Esophagus (tissue), 2 donors: ENCODE measurements at regions not wholly inside any gene's neighbourhood (a gene's known extent, or its start where the extent isn't known, plus 50 kb on each side); places are given as distances from the start of the nearest gene placed in this dataset.
"Not testable (repeated sequence)": the region's sequence is repeated elsewhere in the genome, so short reads cannot be mapped to it uniquely, and the experiment has no call there.

ENCODE experiments used
- H3K27ac ChIP-seq, 2 donors: one replicate each; pipeline ENCODE4 v1.5.1; 2013; ENCODE audit warnings: low read depth in 2 of 2, mild to moderate bottlenecking in 2 of 2, inconsistent platforms in 1 of 2, low read length in 1 of 2, moderate library complexity in 1 of 2
- H3K27me3 ChIP-seq, 2 donors: one replicate each; pipeline ENCODE4 v1.6.1; 2013; ENCODE audit warnings: low read length in 2 of 2, control low read depth in 1 of 2, mild to moderate bottlenecking in 1 of 2; ENCODE audit not compliant: insufficient read depth in 2 of 2, control insufficient read depth in 1 of 2
- H3K36me3 ChIP-seq, 2 donors: one replicate each; pipeline ENCODE4 v1.6.1; 2013; ENCODE audit warnings: low read length in 1 of 2; ENCODE audit not compliant: control insufficient read depth in 2 of 2, insufficient read depth in 2 of 2
- H3K4me1 ChIP-seq, 2 donors: one replicate each; pipeline ENCODE4 v1.6.1; 2013; ENCODE audit warnings: low read length in 1 of 2; ENCODE audit not compliant: control insufficient read depth in 2 of 2, insufficient read depth in 2 of 2
- H3K4me3 ChIP-seq, 2 donors: one replicate each; pipeline ENCODE4 v1.5.1; 2013; ENCODE audit warnings: low read length in 2 of 2, mild to moderate bottlenecking in 2 of 2, low read depth in 1 of 2, moderate library complexity in 1 of 2
- H3K9me3 ChIP-seq, 2 donors: one replicate each; pipeline ENCODE4 v1.6.1; 2013; ENCODE audit warnings: mild to moderate bottlenecking in 2 of 2, low read depth in 1 of 2, low read length in 1 of 2, moderate library complexity in 1 of 2; ENCODE audit not compliant: control insufficient read depth in 2 of 2, insufficient read depth in 1 of 2
- WGBS, 2 donors: extraction: QIAGEN DNeasy Blood & Tissue Kit; methylation state at CpG; one replicate each; pipeline ENCODE4 v1.1.7; 2013; 5-methylcytosine and 5-hydroxymethylcytosine counted together
- donor health status: healthy with polysubstance abuse.
- donor health status: Bipolar disorder and iron deficiency.

DNA sequence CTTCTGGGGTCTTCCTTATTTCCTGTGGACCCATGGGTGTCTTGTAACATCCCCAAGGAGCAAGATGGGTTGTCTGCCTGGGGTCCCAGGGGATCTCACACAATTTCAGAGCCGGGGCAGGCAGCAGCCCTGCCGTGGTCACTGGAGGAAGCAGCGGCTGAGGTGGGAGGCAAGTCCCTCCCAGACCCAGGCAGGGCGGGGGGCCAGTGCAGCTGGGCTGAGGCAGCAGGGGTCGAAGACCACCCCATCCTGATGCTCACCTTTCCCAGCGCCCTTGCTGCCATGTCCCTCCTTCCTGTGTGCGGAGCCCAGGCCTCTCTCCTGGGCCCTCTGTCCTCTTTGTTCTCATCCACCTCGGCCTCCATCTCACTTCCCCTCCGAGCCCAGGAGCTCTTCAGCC, 583.0 kb upstream of the COBL start:
- H3K4me1 ChIP-seq, result no peaks in the 10 kb centered on the region
- no peak overlapping the region for H3K4me3 ChIP-seq
- H3K9me3 ChIP-seq, result no peaks in the 10 kb centered on the region
- 83 to 89% methylated on average over 9 of the region's 9 CpGs for WGBS, 2 donors
- no peaks in the 10 kb centered on the region for H3K36me3 ChIP-seq
- H3K27ac ChIP-seq, result no peak overlapping the region
- H3K27me3 ChIP-seq, result no peaks in the 10 kb centered on the region

DNA sequence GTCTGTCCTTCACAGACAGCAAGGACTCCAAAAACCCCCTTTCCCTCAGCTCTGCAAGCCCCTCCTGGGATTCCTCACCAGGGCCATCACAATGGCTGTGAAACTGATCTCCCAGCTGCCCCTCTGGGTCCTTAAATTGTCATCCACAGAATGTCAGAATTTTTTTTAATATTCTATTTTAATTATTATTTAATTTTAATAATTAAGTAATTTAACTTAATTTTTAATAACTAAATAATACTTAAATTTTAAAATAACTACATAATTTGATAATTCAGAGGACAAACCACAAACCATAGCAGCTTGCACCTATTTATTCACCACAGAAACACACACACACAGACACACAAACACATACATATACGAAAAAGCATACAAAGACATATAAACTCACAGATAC, 565.8 kb upstream of the COBL start:
- Histone ChIP-seq H3K27me3 (peaks cover 0 to 2% of the 10 kb centered on the region in 2 donors), H3K27ac (no peak overlapping the region), H3K9me3 (peaks cover 0 to 4% of the 10 kb centered on the region in 2 donors), H3K4me1 (no peaks in the 10 kb centered on the region), H3K36me3 (no peaks in the 10 kb centered on the region), H3K4me3 (no peak overlapping the region)
- 69 to 82% methylated on average over 1 of the region's 1 CpG for WGBS, 2 donors

GRCh38 chr7:51881309-51881708, 564.7 kb upstream of the COBL start:
- no peak overlapping the region for H3K27ac ChIP-seq
- WGBS, 2 donors, result 69 to 80% methylated on average over 2 of the region's 2 CpGs
- no peaks in the 10 kb centered on the region for H3K4me1 ChIP-seq
- H3K4me3 ChIP-seq, result no peak overlapping the region
- no peaks in the 10 kb centered on the region for H3K36me3 ChIP-seq
- H3K9me3 ChIP-seq, result peaks cover 0 to 4% of the 10 kb centered on the region in 2 donors
- H3K27me3 ChIP-seq, result peaks cover 0 to 2% of the 10 kb centered on the region in 2 donors

DNA sequence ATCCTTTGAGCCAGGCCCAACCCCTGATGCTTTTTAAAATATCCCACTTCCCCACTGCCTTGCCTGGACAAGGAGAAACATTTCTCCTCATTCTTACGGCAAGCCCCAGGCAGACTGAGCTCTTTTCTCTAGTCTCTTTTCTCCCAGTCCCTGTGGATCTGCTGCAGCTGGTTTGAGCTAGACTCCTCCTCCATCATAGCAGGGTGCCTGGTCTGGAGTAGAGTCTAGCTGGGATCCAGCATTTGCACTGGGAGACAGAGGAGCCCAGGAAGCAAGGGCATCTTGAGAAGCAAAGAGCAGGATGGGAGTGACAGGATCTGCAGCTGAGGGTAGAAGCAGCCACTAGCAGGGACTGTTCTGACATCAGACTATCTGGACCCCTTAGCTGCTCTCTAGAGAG, 562.3 kb upstream of the COBL start:
- H3K4me1 ChIP-seq, result no peaks in the 10 kb centered on the region
- H3K36me3 ChIP-seq, result no peaks in the 10 kb centered on the region
- peaks cover 0 to 4% of the 10 kb centered on the region in 2 donors for H3K9me3 ChIP-seq
- peaks cover 0 to 2% of the 10 kb centered on the region in 2 donors for H3K27me3 ChIP-seq
- 64 to 82% methylated on average over 1 of the region's 1 CpG for WGBS, 2 donors
- H3K27ac ChIP-seq, result no peak overlapping the region
- no peak overlapping the region for H3K4me3 ChIP-seq

- Histone ChIP-seq H3K27ac (no peak overlapping the region), H3K36me3 (no peaks in the 10 kb centered on the region), H3K4me3 (no peak overlapping the region), H3K9me3 (no peaks in the 10 kb centered on the region), H3K27me3 (no peaks in the 10 kb centered on the region), H3K4me1 (no peaks in the 10 kb centered on the region)
- 65 to 74% methylated on average over 6 of the region's 6 CpGs for WGBS, 2 donors
Observed at GRCh38 chr7:51869452-51869851, 552.8 kb upstream of the COBL start.

DNA sequence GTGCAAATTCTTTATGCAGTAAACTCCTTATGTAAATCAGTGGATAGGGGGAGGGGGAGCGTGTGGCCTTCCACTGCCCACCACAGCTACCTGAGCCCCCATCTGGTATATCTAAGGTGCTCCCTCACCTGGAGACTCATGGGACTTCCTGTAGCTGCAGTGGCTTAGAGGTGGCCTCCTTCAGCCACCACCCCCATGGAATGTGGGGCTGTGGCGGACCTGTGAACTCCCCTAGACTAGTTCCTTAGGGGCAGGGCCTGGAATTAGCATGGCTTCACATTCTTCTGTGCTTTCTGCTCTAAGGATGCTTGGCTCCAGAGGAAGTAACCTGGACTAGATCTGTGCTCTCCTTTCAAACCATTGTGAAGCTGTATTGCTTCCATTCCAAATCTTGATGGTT, 550.5 kb upstream of the COBL start:
- no peaks in the 10 kb centered on the region for H3K36me3 ChIP-seq
- no peaks in the 10 kb centered on the region for H3K27me3 ChIP-seq
- H3K9me3 ChIP-seq, result no peaks in the 10 kb centered on the region
- no peak overlapping the region for H3K27ac ChIP-seq
- WGBS, 2 donors, result 73 to 76% methylated on average over 2 of the region's 2 CpGs
- no peaks in the 10 kb centered on the region for H3K4me1 ChIP-seq
- no peak overlapping the region for H3K4me3 ChIP-seq

- Histone ChIP-seq H3K9me3 (peaks cover 0 to 3% of the 10 kb centered on the region in 2 donors), H3K4me1 (no peaks in the 10 kb centered on the region), H3K27me3 (no peaks in the 10 kb centered on the region), H3K27ac (no peak overlapping the region), H3K36me3 (no peaks in the 10 kb centered on the region), H3K4me3 (no peak overlapping the region)
- WGBS, 2 donors, result 85 to 90% methylated on average over 2 of the region's 2 CpGs
Observed at GRCh38 chr7:51860305-51860704, 543.7 kb upstream of the COBL start.

- no peak overlapping the region for H3K4me3 ChIP-seq
- peaks cover 3% of the 10 kb centered on the region in 2 donors for H3K9me3 ChIP-seq
- no peaks in the 10 kb centered on the region for H3K27me3 ChIP-seq
- H3K36me3 ChIP-seq, result no peaks in the 10 kb centered on the region
- no peaks in the 10 kb centered on the region for H3K4me1 ChIP-seq
- 62 to 64% methylated on average over 2 of the region's 2 CpGs for WGBS, 2 donors
- no peak overlapping the region for H3K27ac ChIP-seq
Observed at GRCh38 chr7:51850126-51850525, 533.5 kb upstream of the COBL start.

- H3K4me3 ChIP-seq, result no peak overlapping the region
- WGBS, 2 donors, result 35 to 39% methylated on average over 7 of the region's 7 CpGs
- no peak overlapping the region for H3K27ac ChIP-seq
- no peaks in the 10 kb centered on the region for H3K27me3 ChIP-seq
- H3K4me1 ChIP-seq, result no peaks in the 10 kb centered on the region
- H3K36me3 ChIP-seq, result no peaks in the 10 kb centered on the region
- peaks cover 0 to 3% of the 10 kb centered on the region in 2 donors for H3K9me3 ChIP-seq
Observed at GRCh38 chr7:51847461-51848134, 531.0 kb upstream of the COBL start.

- not testable (repeated sequence) for H3K4me1 ChIP-seq, H3K4me3 ChIP-seq, H3K27ac ChIP-seq, H3K36me3 ChIP-seq, H3K9me3 ChIP-seq, H3K27me3 ChIP-seq
- 83 to 84% methylated on average over 18 of the region's 18 CpGs for WGBS, 2 donors
Observed at GRCh38 chr7:51839130-51839529, 522.5 kb upstream of the COBL start.
